HL-60 (cell line): ENCODE measurements at regions not wholly inside any gene's neighbourhood (a gene's known extent, or its start where the extent isn't known, plus 50 kb on each side); places are given as distances from the start of the nearest gene placed in this dataset.

Source experiments
- DNase-seq, 2 experiments: peaks; one replicate each; pipeline ENCODE4 v3.0.0-alpha.2; 2010 to 2020; ENCODE audit warnings: low read depth in 1 of 2, low spot score in 1 of 2
- H3K27ac ChIP-seq: fragments of 250-450 bp; sonication (Bioruptor Pico); replicated peaks from 2 replicates; pipeline ENCODE4 v1.5.1; 2020; ENCODE audit warnings: mild to moderate bottlenecking, moderate library complexity
- H3K27me3 ChIP-seq: fragments of 250-450 bp; sonication (Bioruptor Pico); 2 replicates; pipeline ENCODE4 v1.5.1; 2021; ENCODE audit warnings: mild to moderate bottlenecking, moderate library complexity; ENCODE audit not compliant: insufficient read depth, poor library complexity, severe bottlenecking
- H3K4me3 ChIP-seq: replicated peaks from 2 replicates; pipeline ENCODE4 v1.5.1; 2011; ENCODE audit warnings: mild to moderate bottlenecking, control low read depth, low read length; ENCODE audit not compliant: insufficient read depth
- GABPA ChIP-seq: IDR thresholded peaks from 2 replicates; pipeline ENCODE4 v1.6.1; 2012; ENCODE audit warnings: low read depth
- POLR2AphosphoS5 ChIP-seq: IDR thresholded peaks from 2 replicates; pipeline ENCODE4 v1.6.1; 2012; ENCODE audit warnings: low read depth
- REST ChIP-seq: IDR thresholded peaks from 2 replicates; pipeline ENCODE4 v1.6.1; 2012; ENCODE audit warnings: low read depth; ENCODE audit not compliant: insufficient replicate concordance
- SPI1 ChIP-seq: IDR thresholded peaks from 2 replicates; pipeline ENCODE4 v1.6.1; 2012; ENCODE audit warnings: low read depth, mild to moderate bottlenecking, borderline replicate concordance
- TF ChIP-seq, protein P1 (sequence below): IDR thresholded peaks from one replicate; pipeline ENCODE4 v1.5.1; 2011; ENCODE audit warnings: low read length, control low read depth, inconsistent platforms; ENCODE audit not compliant: insufficient read depth

GRCh38 chr14:34234258-34234657 is 227.8 kb downstream of the SPTSSA start:
- peaks cover 3% of the 10 kb centered on the region for H3K27me3 ChIP-seq

GRCh38 chr14:34233619-34234018 is 228.4 kb downstream of the SPTSSA start:
- DNase-seq: no peak
- Histone ChIP-seq H3K27ac (no peak overlapping the region), H3K27me3 (peaks cover 3% of the 10 kb centered on the region), H3K4me3 (no peak overlapping the region)
- TF ChIP-seq, protein P1, sequence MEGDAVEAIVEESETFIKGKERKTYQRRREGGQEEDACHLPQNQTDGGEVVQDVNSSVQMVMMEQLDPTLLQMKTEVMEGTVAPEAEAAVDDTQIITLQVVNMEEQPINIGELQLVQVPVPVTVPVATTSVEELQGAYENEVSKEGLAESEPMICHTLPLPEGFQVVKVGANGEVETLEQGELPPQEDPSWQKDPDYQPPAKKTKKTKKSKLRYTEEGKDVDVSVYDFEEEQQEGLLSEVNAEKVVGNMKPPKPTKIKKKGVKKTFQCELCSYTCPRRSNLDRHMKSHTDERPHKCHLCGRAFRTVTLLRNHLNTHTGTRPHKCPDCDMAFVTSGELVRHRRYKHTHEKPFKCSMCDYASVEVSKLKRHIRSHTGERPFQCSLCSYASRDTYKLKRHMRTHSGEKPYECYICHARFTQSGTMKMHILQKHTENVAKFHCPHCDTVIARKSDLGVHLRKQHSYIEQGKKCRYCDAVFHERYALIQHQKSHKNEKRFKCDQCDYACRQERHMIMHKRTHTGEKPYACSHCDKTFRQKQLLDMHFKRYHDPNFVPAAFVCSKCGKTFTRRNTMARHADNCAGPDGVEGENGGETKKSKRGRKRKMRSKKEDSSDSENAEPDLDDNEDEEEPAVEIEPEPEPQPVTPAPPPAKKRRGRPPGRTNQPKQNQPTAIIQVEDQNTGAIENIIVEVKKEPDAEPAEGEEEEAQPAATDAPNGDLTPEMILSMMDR: no peak
- TF ChIP-seq SPI1: no peak
- TF ChIP-seq POLR2AphosphoS5: no peak
- TF ChIP-seq GABPA: no peak
- TF ChIP-seq REST: no peak

More at GRCh38 chr14:34234258-34234657, 227.8 kb downstream of the SPTSSA start:
- DNase-seq: no peak
- H3K4me3 ChIP-seq: no peak overlapping the region
- no peak for TF ChIP-seq REST
- TF ChIP-seq SPI1: no peak
- TF ChIP-seq, protein P1: no peak
- no peak for TF ChIP-seq GABPA
- TF ChIP-seq POLR2AphosphoS5: no peak
- H3K27ac ChIP-seq: no peak overlapping the region

- TF ChIP-seq REST (no peak), SPI1 (no peak), GABPA (no peak), POLR2AphosphoS5 (no peak)
- TF ChIP-seq, protein P1: no peak
- no peak for DNase-seq
These were observed 229.2 kb downstream of the SPTSSA start for GRCh38 chr14:34232790-34233189.

More at GRCh38 chr14:34232790-34233189, 229.2 kb downstream of the SPTSSA start:
- H3K27ac ChIP-seq: no peak overlapping the region
- no peak overlapping the region for H3K4me3 ChIP-seq
- peaks cover 3% of the 10 kb centered on the region for H3K27me3 ChIP-seq
